ENCODE measurements at regions not wholly inside any gene's neighbourhood (a gene's known extent, or its start where the extent isn't known, plus 50 kb on each side); places are given as distances from the start of the nearest gene placed in this dataset.

- TF ChIP-seq CTCF (conservative IDR thresholded peaks at IDR 0.05; ENCODE audit: low read depth, low read length): no peak
- TF ChIP-seq EZH2 (IDR thresholded peaks at IDR 0.05; ENCODE audit: borderline replicate concordance, low read depth, low read length, poor library complexity, severe bottlenecking): no peak
These were observed 80.6 kb downstream of the CCDC59 start for GRCh38 chr12:82277582-82277981.

All from A673 (cell line).